ENCODE measurements at regions not wholly inside any gene's neighbourhood (a gene's known extent, or its start where the extent isn't known, plus 50 kb on each side); places are given as distances from the start of the nearest gene placed in this dataset.

DNA sequence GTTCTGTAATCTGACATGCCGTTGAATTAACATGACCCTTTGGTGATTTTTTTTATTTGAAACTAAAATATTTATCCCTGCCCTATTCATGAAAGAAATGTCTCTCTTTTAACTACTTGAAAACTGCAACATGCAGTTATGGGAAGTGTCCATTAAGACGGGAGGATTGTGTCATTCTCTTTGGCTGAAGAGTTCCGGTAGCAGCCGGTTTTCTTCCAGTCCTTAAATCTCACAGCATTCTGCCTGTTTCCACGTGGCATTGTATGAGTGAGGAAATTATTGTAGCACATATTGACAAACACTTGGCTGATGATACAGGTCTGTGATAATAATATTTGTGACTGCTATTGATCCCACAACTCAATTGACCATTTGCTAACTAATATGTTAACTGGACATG lies 509.6 kb upstream of the POU3F3 start:
- no peaks in the 10 kb centered on the region for H3K4me1 ChIP-seq (ENCODE audit: control insufficient read depth in 2 of 2, insufficient read depth in 2 of 2, low read length in 2 of 2)
- H3K27ac ChIP-seq (ENCODE audit: low read depth in 1 of 2, low read length in 1 of 2): no peak overlapping the region
- no peaks in the 10 kb centered on the region for H3K27me3 ChIP-seq (ENCODE audit: control insufficient read depth in 2 of 2, insufficient read depth in 1 of 2, low read length in 1 of 2)
- 77% methylated on average over 5 of the region's 5 CpGs for WGBS
- no peak overlapping the region for H3K4me3 ChIP-seq (ENCODE audit: low read length in 2 of 2)
- no peak for DNase-seq (ENCODE audit: low read depth in 6 of 9, low spot score in 9 of 9)
- no peaks in the 10 kb centered on the region for H3K9me3 ChIP-seq (ENCODE audit: control insufficient read depth in 2 of 2, insufficient read depth in 1 of 2, low read length in 1 of 2)
- no peaks in the 10 kb centered on the region for H3K36me3 ChIP-seq (ENCODE audit: control insufficient read depth in 2 of 2, insufficient read depth in 2 of 2, low read length in 1 of 2)

- Histone ChIP-seq H3K36me3 (ENCODE audit: control insufficient read depth in 2 of 2, insufficient read depth in 2 of 2, low read length in 1 of 2) (no peaks in the 10 kb centered on the region), H3K9me3 (ENCODE audit: control insufficient read depth in 2 of 2, insufficient read depth in 1 of 2, low read length in 1 of 2) (no peaks in the 10 kb centered on the region), H3K27ac (ENCODE audit: low read depth in 1 of 2, low read length in 1 of 2) (no peak overlapping the region), H3K4me3 (ENCODE audit: low read length in 2 of 2) (no peak overlapping the region), H3K27me3 (ENCODE audit: control insufficient read depth in 2 of 2, insufficient read depth in 1 of 2, low read length in 1 of 2) (no peaks in the 10 kb centered on the region), H3K4me1 (ENCODE audit: control insufficient read depth in 2 of 2, insufficient read depth in 2 of 2, low read length in 2 of 2) (no peaks in the 10 kb centered on the region)
- no peak for DNase-seq (ENCODE audit: low read depth in 6 of 9, low spot score in 9 of 9)
- 90% methylated on average over 2 of the region's 2 CpGs for WGBS
Observed at GRCh38 chr2:104344985-104345384, 508.9 kb upstream of the POU3F3 start.

- Histone ChIP-seq H3K4me1 (ENCODE audit: control insufficient read depth in 2 of 2, insufficient read depth in 2 of 2, low read length in 2 of 2) (no peaks in the 10 kb centered on the region), H3K9me3 (ENCODE audit: control insufficient read depth in 2 of 2, insufficient read depth in 1 of 2, low read length in 1 of 2) (no peaks in the 10 kb centered on the region), H3K27me3 (ENCODE audit: control insufficient read depth in 2 of 2, insufficient read depth in 1 of 2, low read length in 1 of 2) (no peaks in the 10 kb centered on the region), H3K27ac (ENCODE audit: low read depth in 1 of 2, low read length in 1 of 2) (no peak overlapping the region), H3K36me3 (ENCODE audit: control insufficient read depth in 2 of 2, insufficient read depth in 2 of 2, low read length in 1 of 2) (no peaks in the 10 kb centered on the region), H3K4me3 (ENCODE audit: low read length in 2 of 2) (no peak overlapping the region)
- WGBS: 96% methylated on average over 5 of the region's 5 CpGs
- no peak for DNase-seq (ENCODE audit: low read depth in 6 of 9, low spot score in 9 of 9)
Observed at GRCh38 chr2:104358122-104358521, 495.8 kb upstream of the POU3F3 start.

DNA sequence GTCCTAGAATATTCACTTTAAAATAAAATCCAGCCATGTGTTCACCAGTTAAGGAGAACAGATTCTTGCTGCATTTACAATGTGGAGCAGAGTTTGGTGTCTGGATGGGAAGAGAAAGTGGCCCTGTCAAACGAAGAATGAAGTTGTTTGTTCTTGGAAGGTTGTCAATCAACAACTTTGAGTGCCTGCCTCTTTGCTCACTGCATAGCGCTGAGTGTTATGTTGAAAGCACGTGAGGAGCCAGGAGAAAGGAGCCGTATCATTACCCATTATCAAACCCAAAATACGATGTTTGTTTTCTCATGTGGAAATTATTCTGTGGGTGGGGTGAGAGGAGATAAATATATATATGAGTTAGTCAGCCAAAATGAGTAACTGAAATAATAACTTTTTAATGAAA lies 492.5 kb upstream of the POU3F3 start:
- no peak overlapping the region for H3K4me3 ChIP-seq (ENCODE audit: low read length in 2 of 2)

DNA sequence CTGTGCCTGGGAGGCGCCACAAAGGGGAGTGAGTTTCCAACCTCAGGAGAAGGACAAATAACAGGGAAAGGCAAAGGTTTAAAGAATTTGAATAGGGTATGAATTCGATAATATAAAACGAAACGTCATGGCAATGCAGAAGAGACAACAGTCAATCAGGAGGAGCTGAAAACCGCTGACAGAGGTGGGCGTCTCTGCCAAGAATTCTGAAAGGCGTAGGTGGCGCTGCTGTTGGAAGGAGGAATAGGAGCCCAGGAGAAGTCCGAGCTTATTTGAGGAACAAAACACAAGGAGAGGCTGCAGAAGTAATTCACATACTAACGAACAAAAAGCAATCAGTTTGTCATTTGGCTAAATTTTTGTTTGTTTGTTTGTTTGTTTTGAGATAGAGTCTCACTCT lies 485.8 kb upstream of the POU3F3 start:
- DNase-seq (ENCODE audit: low read depth in 6 of 9, low spot score in 9 of 9): no peak
- WGBS: 90% methylated on average over 10 of the region's 10 CpGs
- Histone ChIP-seq H3K27me3 (ENCODE audit: control insufficient read depth in 2 of 2, insufficient read depth in 1 of 2, low read length in 1 of 2) (no peaks in the 10 kb centered on the region), H3K27ac (ENCODE audit: low read depth in 1 of 2, low read length in 1 of 2) (no peak overlapping the region), H3K4me3 (ENCODE audit: low read length in 2 of 2) (no peak overlapping the region), H3K9me3 (ENCODE audit: control insufficient read depth in 2 of 2, insufficient read depth in 1 of 2, low read length in 1 of 2) (no peaks in the 10 kb centered on the region), H3K36me3 (ENCODE audit: control insufficient read depth in 2 of 2, insufficient read depth in 2 of 2, low read length in 1 of 2) (no peaks in the 10 kb centered on the region), H3K4me1 (ENCODE audit: control insufficient read depth in 2 of 2, insufficient read depth in 2 of 2, low read length in 2 of 2) (no peaks in the 10 kb centered on the region)

More for the DNA sequence above, 492.5 kb upstream of the POU3F3 start:
- DNase-seq (ENCODE audit: low read depth in 6 of 9, low spot score in 9 of 9): no peak
- H3K4me1 ChIP-seq (ENCODE audit: control insufficient read depth in 2 of 2, insufficient read depth in 2 of 2, low read length in 2 of 2): no peaks in the 10 kb centered on the region
- H3K27ac ChIP-seq (ENCODE audit: low read depth in 1 of 2, low read length in 1 of 2): no peak overlapping the region
- H3K9me3 ChIP-seq (ENCODE audit: control insufficient read depth in 2 of 2, insufficient read depth in 1 of 2, low read length in 1 of 2): no peaks in the 10 kb centered on the region
- H3K36me3 ChIP-seq (ENCODE audit: control insufficient read depth in 2 of 2, insufficient read depth in 2 of 2, low read length in 1 of 2): no peaks in the 10 kb centered on the region
- no peaks in the 10 kb centered on the region for H3K27me3 ChIP-seq (ENCODE audit: control insufficient read depth in 2 of 2, insufficient read depth in 1 of 2, low read length in 1 of 2)
- WGBS: 72% methylated on average over 5 of the region's 5 CpGs

DNA sequence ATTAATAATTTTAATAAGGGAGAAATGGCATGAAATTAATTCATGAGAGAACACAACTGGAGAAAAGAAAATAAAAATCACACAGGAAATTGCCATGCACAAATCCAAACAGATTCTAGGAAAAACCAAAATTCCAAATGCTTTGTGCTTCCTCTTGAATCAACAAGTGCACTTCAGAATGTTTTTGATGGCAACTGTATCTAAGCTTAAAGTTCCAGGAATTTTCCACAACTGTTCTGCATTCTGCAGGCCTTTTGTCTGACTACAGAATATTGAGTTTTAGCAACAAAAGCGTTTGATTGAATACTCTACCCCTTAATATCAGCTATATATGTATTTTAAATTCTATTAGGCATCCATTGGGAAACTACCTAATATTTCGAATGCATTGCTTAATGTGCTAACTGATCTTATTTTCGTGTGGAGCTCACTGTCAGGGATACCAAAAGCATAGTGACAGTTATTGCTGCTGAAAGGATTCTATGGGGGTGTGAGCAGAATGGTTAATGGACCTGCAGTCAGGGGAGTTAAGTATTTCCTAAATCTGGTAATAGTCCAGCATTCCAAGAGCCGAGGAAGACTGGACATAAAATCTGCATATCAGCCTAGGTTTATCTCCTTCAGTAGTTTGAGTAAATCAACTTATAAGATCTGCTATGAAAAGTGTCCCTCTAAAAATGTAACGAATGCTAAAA lies 482.7 kb upstream of the POU3F3 start:
- 80% methylated on average over 5 of the region's 5 CpGs for WGBS

DNA sequence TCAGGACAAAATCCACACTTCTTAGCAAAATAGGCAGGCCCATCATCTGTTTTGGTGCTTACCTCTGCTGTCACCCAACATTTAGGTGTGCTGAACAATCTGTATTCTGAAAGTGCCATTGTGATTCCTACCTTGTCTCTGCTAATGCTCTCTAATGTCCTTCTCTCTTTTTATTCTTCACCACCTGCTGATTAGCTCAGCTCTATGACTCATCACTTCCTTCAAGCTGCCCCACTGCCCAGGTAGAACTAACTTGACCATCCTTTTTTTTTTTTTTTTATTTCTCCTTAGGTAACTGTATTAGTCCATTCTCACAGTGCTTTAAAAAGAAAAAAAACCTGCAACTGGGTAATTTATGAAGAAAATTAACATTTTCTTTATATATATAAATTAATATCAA lies 478.7 kb upstream of the POU3F3 start:
- Histone ChIP-seq H3K27me3 (ENCODE audit: control insufficient read depth in 2 of 2, insufficient read depth in 1 of 2, low read length in 1 of 2) (no peaks in the 10 kb centered on the region), H3K4me1 (ENCODE audit: control insufficient read depth in 2 of 2, insufficient read depth in 2 of 2, low read length in 2 of 2) (peaks cover 5% of the 10 kb centered on the region in 2 donors), H3K9me3 (ENCODE audit: control insufficient read depth in 2 of 2, insufficient read depth in 1 of 2, low read length in 1 of 2) (no peaks in the 10 kb centered on the region), H3K27ac (ENCODE audit: low read depth in 1 of 2, low read length in 1 of 2) (no peak overlapping the region), H3K36me3 (ENCODE audit: control insufficient read depth in 2 of 2, insufficient read depth in 2 of 2, low read length in 1 of 2) (no peaks in the 10 kb centered on the region), H3K4me3 (ENCODE audit: low read length in 2 of 2) (no peak overlapping the region)
- DNase-seq (ENCODE audit: low read depth in 6 of 9, low spot score in 9 of 9): no peak

More for the DNA sequence above, 482.7 kb upstream of the POU3F3 start:
- no peaks in the 10 kb centered on the region for H3K9me3 ChIP-seq (ENCODE audit: control insufficient read depth in 2 of 2, insufficient read depth in 1 of 2, low read length in 1 of 2)
- H3K4me3 ChIP-seq (ENCODE audit: low read length in 2 of 2): no peak overlapping the region
- H3K27me3 ChIP-seq (ENCODE audit: control insufficient read depth in 2 of 2, insufficient read depth in 1 of 2, low read length in 1 of 2): no peaks in the 10 kb centered on the region
- DNase-seq (ENCODE audit: low read depth in 6 of 9, low spot score in 9 of 9): no peak
- no peak overlapping the region for H3K27ac ChIP-seq (ENCODE audit: low read depth in 1 of 2, low read length in 1 of 2)
- H3K4me1 ChIP-seq (ENCODE audit: control insufficient read depth in 2 of 2, insufficient read depth in 2 of 2, low read length in 2 of 2): no peaks in the 10 kb centered on the region
- no peaks in the 10 kb centered on the region for H3K36me3 ChIP-seq (ENCODE audit: control insufficient read depth in 2 of 2, insufficient read depth in 2 of 2, low read length in 1 of 2)

- peak overlapping the region; percentile 20 to 58 for H3K27ac ChIP-seq (ENCODE audit: low read depth in 1 of 2, low read length in 1 of 2)
- H3K4me3 ChIP-seq (ENCODE audit: low read length in 2 of 2): peak overlapping the region; percentile 41 to 73
- 0% methylated on average over 3 of the region's 3 CpGs for WGBS
- no peaks in the 10 kb centered on the region for H3K27me3 ChIP-seq (ENCODE audit: control insufficient read depth in 2 of 2, insufficient read depth in 1 of 2, low read length in 1 of 2)
- peak; percentile 27 to 80 (median 49) for DNase-seq (ENCODE audit: low read depth in 6 of 9, low spot score in 9 of 9)
- no peaks in the 10 kb centered on the region for H3K36me3 ChIP-seq (ENCODE audit: control insufficient read depth in 2 of 2, insufficient read depth in 2 of 2, low read length in 1 of 2)
- H3K4me1 ChIP-seq (ENCODE audit: control insufficient read depth in 2 of 2, insufficient read depth in 2 of 2, low read length in 2 of 2): peaks cover 5% of the 10 kb centered on the region in 2 donors
- H3K9me3 ChIP-seq (ENCODE audit: control insufficient read depth in 2 of 2, insufficient read depth in 1 of 2, low read length in 1 of 2): no peaks in the 10 kb centered on the region
Observed at GRCh38 chr2:104378853-104379374, 475.0 kb upstream of the POU3F3 start.

- WGBS: 96% methylated on average over 5 of the region's 5 CpGs
- Histone ChIP-seq H3K36me3 (ENCODE audit: control insufficient read depth in 2 of 2, insufficient read depth in 2 of 2, low read length in 1 of 2) (no peaks in the 10 kb centered on the region), H3K27ac (ENCODE audit: low read depth in 1 of 2, low read length in 1 of 2) (no peak overlapping the region), H3K4me1 (ENCODE audit: control insufficient read depth in 2 of 2, insufficient read depth in 2 of 2, low read length in 2 of 2) (no peaks in the 10 kb centered on the region), H3K27me3 (ENCODE audit: control insufficient read depth in 2 of 2, insufficient read depth in 1 of 2, low read length in 1 of 2) (no peaks in the 10 kb centered on the region), H3K4me3 (ENCODE audit: low read length in 2 of 2) (no peak overlapping the region), H3K9me3 (ENCODE audit: control insufficient read depth in 2 of 2, insufficient read depth in 1 of 2, low read length in 1 of 2) (no peaks in the 10 kb centered on the region)
- no peak for DNase-seq (ENCODE audit: low read depth in 6 of 9, low spot score in 9 of 9)
Observed at GRCh38 chr2:104384961-104385360, 469.0 kb upstream of the POU3F3 start.
